Heart right ventricle (tissue), 16 donors: ENCODE measurements at regions not wholly inside any gene's neighbourhood (a gene's known extent, or its start where the extent isn't known, plus 50 kb on each side); places are given as distances from the start of the nearest gene placed in this dataset.

Experiments used
- ATAC-seq, 8 donors: fragments of 200-7000 bp; cut with Tn5 transposase; one replicate each; pipeline ENCODE4 v1.9.1; 2020; ENCODE audit warnings: mild to moderate bottlenecking in 8 of 8, moderate library complexity in 8 of 8, moderate number of reproducible peaks in 1 of 8
- DNase-seq, 2 donors: peaks; one replicate each; pipeline ENCODE4 v3.0.0-alpha.2; 2020
- H3K27ac ChIP-seq, 10 donors: fragments of 200-600 bp; sonication (generic) in 2 of 10; one replicate each; pipeline versions ENCODE4 v1.5.0 to v1.8.0; 2020 to 2022; ENCODE audit warnings: mild to moderate bottlenecking in 3 of 10
- H3K27me3 ChIP-seq, 7 donors: fragments of 200-600 bp; one replicate each; pipeline ENCODE4 v1.8.0; 2021 to 2022; ENCODE audit warnings: mild to moderate bottlenecking in 2 of 7
- H3K36me3 ChIP-seq, 9 donors: fragments of 200-600 bp; sonication (generic) in 1 of 9; one replicate each; pipeline versions ENCODE4 v1.5.0 to v1.8.0; 2020 to 2022; ENCODE audit warnings: mild to moderate bottlenecking in 2 of 9
- H3K4me1 ChIP-seq, 9 donors: fragments of 200-600 bp; sonication (generic) in 1 of 9; one replicate each; pipeline versions ENCODE4 v1.5.0 to v1.8.0; 2020 to 2022; ENCODE audit warnings: mild to moderate bottlenecking in 4 of 9
- H3K4me3 ChIP-seq, 10 donors: fragments of 200-600 bp; sonication (generic) in 2 of 10; one replicate each; pipeline versions ENCODE4 v1.5.0 to v1.8.0; 2020 to 2022; ENCODE audit warnings: mild to moderate bottlenecking in 7 of 10, moderate library complexity in 2 of 10
- H3K9me3 ChIP-seq, 11 donors: fragments of 200-600 bp in 10 of 11; sonication (generic) in 2 of 11; one replicate each; pipeline versions ENCODE4 v1.5.0 to v1.8.0; 2013 to 2022; ENCODE audit warnings: mild to moderate bottlenecking in 2 of 11, control low read depth in 1 of 11, moderate library complexity in 1 of 11
- WGBS, 2 donors: extraction: QIAGEN DNeasy Blood & Tissue Kit; methylation state at CpG; one replicate each; pipeline ENCODE4 v1.1.7; 2013; ENCODE audit warnings: inconsistent platforms in 1 of 2; 5-methylcytosine and 5-hydroxymethylcytosine counted together
- intact Hi-C, 10 donors: fragments of 100-400 bp; cut with DNase I; formaldehyde crosslinking; loops; one replicate each; pipeline versions ENCODE4 v1.11.1 to v1.14.2; 2022
- TF ChIP-seq, protein P1 (sequence below), 9 donors: fragments of 200-600 bp; sonication (generic) in 2 of 9; IDR thresholded peaks; one replicate each; pipeline versions ENCODE4 v1.5.0 to v1.8.0; 2021 to 2022; ENCODE audit warnings: antibody characterized with exemption in 9 of 9, mild to moderate bottlenecking in 5 of 9, moderate library complexity in 1 of 9
- donor health status: Arrhythmogenic right ventricular cardiomyopathy.
- donor health status: ischemic (EF 13 %, LVEDD 7.1; RV severe dilation, severe dysfunction).
- donor health status: healthy with polysubstance abuse.
- donor health status: DM: no; HTN: yes; CAD: no.
- donor health status: DM: no; HTN: no; CAD: no.
- donor health status: ischemic (EF 25% LVEDD 6.9; RV normal size, moderate dysfunction).
- donor health status: ischemic (EF 25% LVEDD 5.7; RV mildly dilated, moderate dysfunction).
- donor health status: healthy.
- donor health status: DM: yes; HTN: yes; CAD: no.
- donor health status: Ischemic cardiomyopathy.
- donor health status: ischemic (EF 35%, LVEDD 5.7; RV mildly dilated, moderate dysfunction).
- donor health status: nonischemic (EF 11% LVEDD 7.7; RV severe dilation, severe dysfunction).
- donor health status: DM: yes; HTN: yes; CAD: no.
- donor health status: PGD.
- donor health status: ischemic (EF 29% LVEDD 5.4; RV normal size, mild dysfunction).
- donor health status: nonischemic (EF 23%, LVEDD 6.1; RV moderate dilation, normal function).

DNA sequence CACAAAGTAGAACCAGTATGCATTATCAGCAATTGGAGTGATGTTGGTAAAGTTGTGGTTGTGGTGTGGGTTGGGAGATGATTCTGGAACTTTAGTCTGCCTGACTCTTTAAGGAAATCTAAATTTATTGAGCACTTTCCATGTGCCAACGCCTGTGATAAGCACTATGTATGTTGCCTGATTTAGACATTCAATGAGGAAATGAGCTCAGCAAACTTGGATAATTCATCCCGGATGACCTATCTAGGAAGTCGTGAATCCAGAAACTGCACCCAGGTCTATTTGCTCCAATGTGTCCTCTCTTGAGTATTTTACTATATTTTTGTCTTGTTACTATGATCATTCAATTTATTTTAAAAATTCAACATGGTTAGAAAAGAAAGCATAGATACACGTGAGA lies 400.8 kb upstream of the MMADHC start:
- H3K4me1 ChIP-seq, result peaks cover 0 to 52% (median 5%) of the 10 kb centered on the region in 9 donors
- intact Hi-C loops, result no loop called here

DNA sequence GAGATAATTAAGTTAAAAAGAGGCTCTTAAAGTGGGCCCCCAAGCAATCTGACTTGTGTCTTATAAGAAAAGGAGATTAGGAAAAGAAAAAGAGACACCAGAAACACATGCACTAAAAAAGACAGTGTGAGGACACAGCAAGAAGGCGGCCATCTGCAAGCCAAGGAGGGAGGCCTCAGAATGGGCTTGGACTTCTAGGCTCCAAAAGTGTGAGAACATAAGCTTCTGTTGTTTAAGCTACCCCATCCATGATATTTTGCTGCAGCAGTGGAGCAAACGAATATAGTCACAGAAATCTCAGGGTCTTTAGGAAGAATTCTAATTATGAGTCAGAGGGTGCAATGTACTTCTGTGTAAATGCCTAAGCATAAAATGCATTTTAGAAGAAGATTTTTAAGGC lies 399.3 kb upstream of the MMADHC start:
- WGBS, 2 donors, result 88 to 93% methylated on average over 2 of the region's 2 CpGs
- intact Hi-C loops, result no loop called here
- ATAC-seq (no peak), DNase-seq (no peak)
- no peaks in the 10 kb centered on the region for H3K27me3 ChIP-seq
- TF ChIP-seq, protein P1, sequence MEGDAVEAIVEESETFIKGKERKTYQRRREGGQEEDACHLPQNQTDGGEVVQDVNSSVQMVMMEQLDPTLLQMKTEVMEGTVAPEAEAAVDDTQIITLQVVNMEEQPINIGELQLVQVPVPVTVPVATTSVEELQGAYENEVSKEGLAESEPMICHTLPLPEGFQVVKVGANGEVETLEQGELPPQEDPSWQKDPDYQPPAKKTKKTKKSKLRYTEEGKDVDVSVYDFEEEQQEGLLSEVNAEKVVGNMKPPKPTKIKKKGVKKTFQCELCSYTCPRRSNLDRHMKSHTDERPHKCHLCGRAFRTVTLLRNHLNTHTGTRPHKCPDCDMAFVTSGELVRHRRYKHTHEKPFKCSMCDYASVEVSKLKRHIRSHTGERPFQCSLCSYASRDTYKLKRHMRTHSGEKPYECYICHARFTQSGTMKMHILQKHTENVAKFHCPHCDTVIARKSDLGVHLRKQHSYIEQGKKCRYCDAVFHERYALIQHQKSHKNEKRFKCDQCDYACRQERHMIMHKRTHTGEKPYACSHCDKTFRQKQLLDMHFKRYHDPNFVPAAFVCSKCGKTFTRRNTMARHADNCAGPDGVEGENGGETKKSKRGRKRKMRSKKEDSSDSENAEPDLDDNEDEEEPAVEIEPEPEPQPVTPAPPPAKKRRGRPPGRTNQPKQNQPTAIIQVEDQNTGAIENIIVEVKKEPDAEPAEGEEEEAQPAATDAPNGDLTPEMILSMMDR (IDR thresholded peaks at IDR 0.05), result no peak
- H3K4me3 ChIP-seq, result no peak overlapping the region
- peaks cover 0 to 3% (median 0%) of the 10 kb centered on the region in 11 donors for H3K9me3 ChIP-seq
- no peak overlapping the region for H3K27ac ChIP-seq
- H3K36me3 ChIP-seq, result no peaks in the 10 kb centered on the region
- peaks cover 0 to 38% (median 5%) of the 10 kb centered on the region in 9 donors for H3K4me1 ChIP-seq

More for the DNA sequence above, 400.8 kb upstream of the MMADHC start:
- ATAC-seq (no peak), DNase-seq (no peak)
- no peak overlapping the region for H3K4me3 ChIP-seq
- H3K36me3 ChIP-seq, result no peaks in the 10 kb centered on the region
- 58 to 62% methylated on average over 4 of the region's 4 CpGs for WGBS, 2 donors
- H3K27ac ChIP-seq, result no peak overlapping the region
- TF ChIP-seq, protein P1 (IDR thresholded peaks at IDR 0.05), result no peak
- H3K9me3 ChIP-seq, result no peaks in the 10 kb centered on the region
- no peaks in the 10 kb centered on the region for H3K27me3 ChIP-seq

DNA sequence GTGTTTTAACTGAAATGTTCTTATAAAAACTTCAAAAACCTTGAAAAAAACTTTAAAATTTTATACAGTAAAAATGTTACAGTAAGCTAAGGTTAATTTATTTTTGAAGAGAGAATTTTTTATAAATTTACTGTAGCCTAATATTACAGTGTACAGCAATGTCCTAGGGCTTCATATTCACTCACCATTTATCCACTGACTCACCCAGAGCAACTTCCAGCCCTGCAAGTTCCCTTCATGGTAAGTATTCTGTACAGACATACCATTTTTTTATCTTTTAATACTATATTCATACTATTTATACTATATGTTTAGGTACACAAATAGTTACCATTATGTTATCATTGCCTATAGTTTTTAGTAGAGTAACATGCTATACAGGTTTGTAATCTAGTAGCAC lies 396.7 kb upstream of the MMADHC start:
- H3K36me3 ChIP-seq, result no peaks in the 10 kb centered on the region
- H3K4me1 ChIP-seq, result peaks cover 0 to 14% (median 3%) of the 10 kb centered on the region in 9 donors
- peaks cover 0 to 16% (median 0%) of the 10 kb centered on the region in 11 donors for H3K9me3 ChIP-seq
- H3K27me3 ChIP-seq, result no peaks in the 10 kb centered on the region
- H3K27ac ChIP-seq, result no peak overlapping the region
- ATAC-seq, result no peak
- no peak overlapping the region for H3K4me3 ChIP-seq
- TF ChIP-seq, protein P1 (IDR thresholded peaks at IDR 0.05), result no peak
- intact Hi-C loops, result no loop called here
- no peak for DNase-seq

DNA sequence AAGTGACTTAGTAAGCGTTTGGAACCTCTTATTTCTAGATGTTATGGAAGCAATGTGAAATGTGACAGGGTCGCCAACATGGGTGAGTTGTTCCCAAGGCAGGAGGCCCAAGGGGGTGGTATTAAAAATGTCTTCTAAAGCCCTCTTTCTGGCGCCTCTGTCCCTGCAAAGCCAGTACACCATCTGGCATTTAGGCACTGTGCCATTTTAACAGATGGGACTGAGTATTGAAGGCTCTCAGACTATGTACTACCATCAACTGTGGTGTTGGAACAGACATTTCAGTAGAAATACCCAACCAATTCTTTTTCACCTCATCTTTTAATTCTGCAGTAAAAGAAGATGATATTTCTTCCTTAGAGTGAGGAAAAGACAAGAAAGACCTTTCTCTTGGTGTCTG lies 384.5 kb upstream of the MMADHC start:
- H3K4me3 ChIP-seq, result no peak overlapping the region
- H3K9me3 ChIP-seq, result peaks cover 0 to 9% (median 0%) of the 10 kb centered on the region in 11 donors
- WGBS, 2 donors, result 66% methylated on average over 3 of the region's 3 CpGs
- no peaks in the 10 kb centered on the region for H3K4me1 ChIP-seq
- no peak overlapping the region for H3K27ac ChIP-seq
- peak in 1 of 2 donors; percentile 11 for DNase-seq
- TF ChIP-seq, protein P1 (IDR thresholded peaks at IDR 0.05), result no peak
- peak in 3 of 8 donors; percentile 27 to 61 (median 37) for ATAC-seq
- H3K27me3 ChIP-seq, result no peaks in the 10 kb centered on the region
- H3K36me3 ChIP-seq, result no peaks in the 10 kb centered on the region
- intact Hi-C loops, result no loop called here
